MM.1S (cell line): ENCODE measurements at regions not wholly inside any gene's neighbourhood (a gene's known extent, or its start where the extent isn't known, plus 50 kb on each side); places are given as distances from the start of the nearest gene placed in this dataset.

Experiments
- DNase-seq: peaks from one replicate; pipeline ENCODE4 v3.0.0-alpha.2; 2015
- H2AFZ ChIP-seq: fragments of 300-600 bp; sonication (generic); 2 replicates; pipeline ENCODE4 v1.6.0; 2016; ENCODE audit warnings: antibody characterized with exemption, low read length
- H3F3A ChIP-seq: fragments of 300-600 bp; sonication (generic); 2 replicates; pipeline ENCODE4 v1.6.1; 2016; ENCODE audit warnings: mild to moderate bottlenecking, antibody characterized with exemption, low read length, moderate library complexity, mixed read lengths; ENCODE audit not compliant: insufficient read depth
- H3K27ac ChIP-seq: fragments of 300-600 bp; sonication (generic); 2 replicates; pipeline ENCODE4 v1.5.1; 2016; ENCODE audit warnings: mild to moderate bottlenecking, low read length
- H3K27me3 ChIP-seq: fragments of 300-600 bp; sonication (generic); replicated peaks from 2 replicates; pipeline ENCODE4 v1.6.0; 2016; ENCODE audit warnings: low read length; ENCODE audit not compliant: insufficient read depth
- H3K36me3 ChIP-seq: fragments of 300-600 bp; sonication (generic); replicated peaks from 2 replicates; pipeline ENCODE4 v1.6.1; 2016; ENCODE audit warnings: mild to moderate bottlenecking, low read length, mixed read lengths; ENCODE audit not compliant: insufficient read depth
- H3K4me1 ChIP-seq: fragments of 300-600 bp; sonication (generic); 2 replicates; pipeline ENCODE4 v1.6.1; 2016; ENCODE audit warnings: low read length, mixed read lengths
- H3K4me2 ChIP-seq: fragments of 300-600 bp; sonication (generic); 2 replicates; pipeline ENCODE4 v1.6.0; 2016; ENCODE audit warnings: low read depth, low read length
- H3K4me3 ChIP-seq: fragments of 300-600 bp; sonication (generic); 2 replicates; pipeline ENCODE4 v1.5.1; 2016; ENCODE audit warnings: low read length, mixed read lengths
- H3K79me2 ChIP-seq: fragments of 300-600 bp; sonication (generic); 2 replicates; pipeline ENCODE4 v1.6.1; 2016; ENCODE audit warnings: mixed run types, low read length, mixed read lengths
- H3K9ac ChIP-seq: fragments of 300-600 bp; sonication (generic); 2 replicates; pipeline ENCODE4 v1.6.1; 2016; ENCODE audit warnings: low read length, mixed read lengths
- H3K9me2 ChIP-seq: fragments of 300-600 bp; sonication (generic); replicated peaks from 2 replicates; pipeline ENCODE4 v1.6.1; 2016; ENCODE audit warnings: mild to moderate bottlenecking, low read length, mixed read lengths; ENCODE audit not compliant: insufficient read depth
- H3K9me3 ChIP-seq: fragments of 300-600 bp; sonication (generic); replicated peaks from 2 replicates; pipeline ENCODE4 v1.6.1; 2016; ENCODE audit warnings: mild to moderate bottlenecking, low read length, mixed read lengths; ENCODE audit not compliant: insufficient read depth
- H4K20me1 ChIP-seq: fragments of 300-600 bp; sonication (generic); 2 replicates; pipeline ENCODE4 v1.6.1; 2016; ENCODE audit warnings: mild to moderate bottlenecking, low read length, moderate library complexity, mixed read lengths; ENCODE audit not compliant: insufficient read depth
- CTCF ChIP-seq: fragments of 300-600 bp; sonication (generic); IDR thresholded peaks from 2 replicates; pipeline ENCODE4 v1.5.1; 2016; ENCODE audit warnings: antibody characterized with exemption, low read length, mixed read lengths
- EZH2 ChIP-seq: fragments of 300-600 bp; sonication (generic); optimal IDR thresholded peaks from 2 replicates; pipeline ENCODE3; 2017; ENCODE audit warnings: low read depth, mild to moderate bottlenecking, antibody characterized with exemption, low read length, mixed read lengths
- EZH2phosphoT487 ChIP-seq: fragments of 300-600 bp; sonication (generic); IDR thresholded peaks from 2 replicates; pipeline ENCODE4 v1.6.1; 2018; ENCODE audit warnings: antibody characterized with exemption, low read length

GRCh38 chr20:57002066-57002570, 264.3 kb downstream of the BMP7 start:
- Histone ChIP-seq H3K36me3 (no peaks in the 10 kb centered on the region), H3K4me3 (no peak overlapping the region), H3K9ac (no peak overlapping the region), H3K27me3 (no peaks in the 10 kb centered on the region), H3K4me2 (peak overlapping the region; percentile 3; the same call in 1 of the 2 replicates), H4K20me1 (no peaks in the 10 kb centered on the region), H3K79me2 (no peaks in the 10 kb centered on the region), H3K9me2 (no peaks in the 10 kb centered on the region), H2AFZ (no peak overlapping the region), H3K27ac (peak overlapping the region; percentile 87; the same call in 1 of the 2 replicates), H3F3A (peaks cover 24% of the 10 kb centered on the region), H3K4me1 (peaks cover 56% of the 10 kb centered on the region), H3K9me3 (no peaks in the 10 kb centered on the region)
- no peak for DNase-seq
- no peak for TF ChIP-seq EZH2phosphoT487
- TF ChIP-seq CTCF: no peak
- TF ChIP-seq EZH2: no peak

- Histone ChIP-seq H3K4me3 (no peak overlapping the region), H3K4me2 (peak overlapping the region; percentile 3), H3K79me2 (no peaks in the 10 kb centered on the region), H3K4me1 (peaks cover 57% of the 10 kb centered on the region), H4K20me1 (no peaks in the 10 kb centered on the region), H3F3A (peaks cover 33% of the 10 kb centered on the region), H3K9me3 (no peaks in the 10 kb centered on the region), H3K9me2 (no peaks in the 10 kb centered on the region), H3K36me3 (no peaks in the 10 kb centered on the region), H2AFZ (peak overlapping the region; percentile 65), H3K9ac (peak overlapping the region; percentile 35), H3K27me3 (no peaks in the 10 kb centered on the region), H3K27ac (peak overlapping the region; percentile 87)
- DNase-seq: peak; percentile 88
- TF ChIP-seq CTCF (no peak), EZH2phosphoT487 (no peak), EZH2 (no peak)
Measured at GRCh38 chr20:57003012-57003411, 263.4 kb downstream of the BMP7 start.

DNA sequence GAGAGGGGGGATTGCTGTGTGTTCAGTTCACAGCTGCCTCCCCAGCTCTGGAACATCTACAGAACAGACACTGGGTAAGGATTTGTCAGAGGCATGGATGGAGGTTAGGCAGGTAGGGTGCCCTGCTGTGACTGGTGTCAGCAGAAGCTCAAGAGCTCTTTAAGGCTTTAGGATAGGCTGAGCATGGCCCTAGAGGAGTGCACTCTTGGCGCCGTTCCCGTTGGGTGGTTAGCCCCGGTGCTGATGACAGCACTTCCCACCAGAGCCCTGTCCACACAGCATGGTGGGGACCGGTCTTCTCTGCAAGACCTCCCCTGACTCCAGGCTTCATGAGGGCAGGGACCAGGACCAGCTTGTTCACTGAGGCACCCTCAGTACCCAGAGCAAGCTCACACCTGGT, 262.0 kb downstream of the BMP7 start:
- H3K9me2 ChIP-seq: no peaks in the 10 kb centered on the region
- no peak overlapping the region for H3K4me2 ChIP-seq
- H3K27me3 ChIP-seq: no peaks in the 10 kb centered on the region
- H3K79me2 ChIP-seq: no peaks in the 10 kb centered on the region
- peaks cover 35% of the 10 kb centered on the region for H3F3A ChIP-seq
- no peak for DNase-seq
- no peak overlapping the region for H3K4me3 ChIP-seq
- H4K20me1 ChIP-seq: no peaks in the 10 kb centered on the region
- TF ChIP-seq EZH2phosphoT487 (no peak), EZH2 (no peak), CTCF (no peak)
- no peaks in the 10 kb centered on the region for H3K36me3 ChIP-seq
- no peak overlapping the region for H2AFZ ChIP-seq
- H3K9ac ChIP-seq: no peak overlapping the region
- H3K9me3 ChIP-seq: no peaks in the 10 kb centered on the region
- H3K4me1 ChIP-seq: peaks cover 50% of the 10 kb centered on the region
- peak overlapping the region; percentile 87; the same call in 1 of the 2 replicates for H3K27ac ChIP-seq
